ENCODE measurements at regions not wholly inside any gene's neighbourhood (a gene's known extent, or its start where the extent isn't known, plus 50 kb on each side); places are given as distances from the start of the nearest gene placed in this dataset.
"Not testable (repeated sequence)": the region's sequence is repeated elsewhere in the genome, so short reads cannot be mapped to it uniquely, and the experiment has no call there.

- not testable (repeated sequence) for H3K4me1 ChIP-seq (ENCODE audit: low read length); H3K4me2 ChIP-seq (ENCODE audit: low read depth, low read length, poor library complexity, severe bottlenecking); H3K9me2 ChIP-seq (replicated peaks; ENCODE audit: insufficient read depth, low read length); H2AFZ ChIP-seq (ENCODE audit: low read length); H3K27ac ChIP-seq (ENCODE audit: low read length); H3K27me3 ChIP-seq (ENCODE audit: low read length); H3K36me3 ChIP-seq (ENCODE audit: insufficient read depth, low read length); H3K9me3 ChIP-seq (ENCODE audit: low read length); H3K4me3 ChIP-seq (ENCODE audit: low read length); DNase-seq; H4K20me1 ChIP-seq (ENCODE audit: insufficient read depth, low read depth, low read length); H3K9ac ChIP-seq (ENCODE audit: low read length); H3K79me2 ChIP-seq (ENCODE audit: low read length)
Measured at GRCh38 chr11:3468963-3469362, 90.0 kb upstream of the ZNF195 start.

- not testable (repeated sequence) for H3K27ac ChIP-seq (ENCODE audit: low read length); H2AFZ ChIP-seq (ENCODE audit: low read length); H3K9ac ChIP-seq (ENCODE audit: low read length); H3K36me3 ChIP-seq (ENCODE audit: insufficient read depth, low read length); H3K27me3 ChIP-seq (ENCODE audit: low read length); H3K4me3 ChIP-seq (ENCODE audit: low read length); H3K9me2 ChIP-seq (replicated peaks; ENCODE audit: insufficient read depth, low read length); H3K4me2 ChIP-seq (ENCODE audit: low read depth, low read length, poor library complexity, severe bottlenecking); H3K4me1 ChIP-seq (ENCODE audit: low read length); H3K79me2 ChIP-seq (ENCODE audit: low read length); H4K20me1 ChIP-seq (ENCODE audit: insufficient read depth, low read depth, low read length); DNase-seq; H3K9me3 ChIP-seq (ENCODE audit: low read length)
Measured at GRCh38 chr11:3467599-3467998, 88.7 kb upstream of the ZNF195 start.

DNA sequence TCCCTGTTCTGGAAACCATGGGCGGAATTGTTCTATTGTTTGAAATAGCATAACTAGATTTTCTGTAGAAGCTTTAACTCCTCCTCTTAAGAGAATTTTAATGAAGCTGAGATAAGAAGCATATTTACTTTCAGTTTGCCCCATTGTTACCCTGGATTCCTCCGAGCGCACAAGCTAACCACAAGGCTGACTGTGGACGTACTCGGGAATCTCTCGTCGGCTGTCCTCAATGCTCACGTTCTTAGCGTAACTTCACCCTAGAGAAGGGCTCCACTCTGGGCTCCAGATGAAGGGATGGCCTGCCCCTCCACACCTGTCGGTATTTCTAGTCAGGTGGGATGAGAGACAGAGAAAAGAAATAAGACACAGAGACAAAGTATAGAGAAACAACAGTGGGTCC, 76.7 kb upstream of the ZNF195 start:
- not testable (repeated sequence) for H3K9me3 ChIP-seq (ENCODE audit: low read length); H3K4me2 ChIP-seq (ENCODE audit: low read depth, low read length, poor library complexity, severe bottlenecking); DNase-seq; H3K79me2 ChIP-seq (ENCODE audit: low read length); H3K27ac ChIP-seq (ENCODE audit: low read length); H4K20me1 ChIP-seq (ENCODE audit: insufficient read depth, low read depth, low read length); H3K36me3 ChIP-seq (ENCODE audit: insufficient read depth, low read length); H3K4me3 ChIP-seq (ENCODE audit: low read length); H2AFZ ChIP-seq (ENCODE audit: low read length); H3K9ac ChIP-seq (ENCODE audit: low read length); H3K9me2 ChIP-seq (replicated peaks; ENCODE audit: insufficient read depth, low read length); H3K27me3 ChIP-seq (ENCODE audit: low read length); H3K4me1 ChIP-seq (ENCODE audit: low read length)

GRCh38 chr11:3454844-3455243, 75.9 kb upstream of the ZNF195 start:
- not testable (repeated sequence) for H3K9ac ChIP-seq (ENCODE audit: low read length); H2AFZ ChIP-seq (ENCODE audit: low read length); H3K9me2 ChIP-seq (replicated peaks; ENCODE audit: insufficient read depth, low read length); H3K9me3 ChIP-seq (ENCODE audit: low read length); H4K20me1 ChIP-seq (ENCODE audit: insufficient read depth, low read depth, low read length); H3K27ac ChIP-seq (ENCODE audit: low read length); H3K79me2 ChIP-seq (ENCODE audit: low read length); H3K4me1 ChIP-seq (ENCODE audit: low read length); H3K4me2 ChIP-seq (ENCODE audit: low read depth, low read length, poor library complexity, severe bottlenecking); H3K36me3 ChIP-seq (ENCODE audit: insufficient read depth, low read length); H3K4me3 ChIP-seq (ENCODE audit: low read length); H3K27me3 ChIP-seq (ENCODE audit: low read length)
- peak; percentile 60 for DNase-seq

DNA sequence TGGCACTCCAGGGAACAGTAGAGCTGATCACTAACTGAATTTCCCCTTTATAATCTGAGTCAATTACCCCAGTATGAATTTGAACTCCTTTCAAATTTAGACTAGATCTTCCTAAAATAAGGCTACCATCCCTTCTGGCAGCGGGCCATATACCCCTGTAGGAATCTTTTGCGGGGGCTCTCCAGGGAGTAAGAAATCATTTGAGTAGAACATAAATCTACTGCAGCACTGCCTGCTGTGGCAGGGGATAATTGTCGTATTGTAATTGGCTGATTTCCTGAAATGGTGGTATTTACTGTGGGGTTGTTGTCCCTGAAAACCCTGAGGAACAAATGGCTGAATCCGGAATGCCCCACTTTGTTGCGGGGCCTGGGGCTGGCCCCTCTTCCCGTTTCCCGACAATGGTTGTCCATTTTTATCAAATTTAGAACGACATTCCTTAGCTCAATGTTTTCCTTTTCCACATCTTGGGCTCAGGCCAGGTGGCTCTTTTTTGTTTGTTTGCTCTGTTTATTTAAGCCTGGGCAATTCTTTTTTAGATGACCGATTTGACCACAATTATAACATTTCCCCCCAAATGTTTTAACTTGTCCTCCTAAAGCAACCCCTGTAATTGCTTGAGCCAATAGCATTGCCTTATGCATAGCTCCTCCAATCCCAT, 74.8 kb upstream of the ZNF195 start:
- H3K9ac ChIP-seq (ENCODE audit: low read length); DNase-seq; H3K27me3 ChIP-seq (ENCODE audit: low read length); H4K20me1 ChIP-seq (ENCODE audit: insufficient read depth, low read depth, low read length); H3K4me1 ChIP-seq (ENCODE audit: low read length); H3K9me3 ChIP-seq (ENCODE audit: low read length); H2AFZ ChIP-seq (ENCODE audit: low read length); H3K9me2 ChIP-seq (replicated peaks; ENCODE audit: insufficient read depth, low read length); H3K4me2 ChIP-seq (ENCODE audit: low read depth, low read length, poor library complexity, severe bottlenecking); H3K27ac ChIP-seq (ENCODE audit: low read length); H3K4me3 ChIP-seq (ENCODE audit: low read length); H3K36me3 ChIP-seq (ENCODE audit: insufficient read depth, low read length); H3K79me2 ChIP-seq (ENCODE audit: low read length): not testable (repeated sequence)

- H3K9ac ChIP-seq (ENCODE audit: low read length); H3K4me3 ChIP-seq (ENCODE audit: low read length); H3K27me3 ChIP-seq (ENCODE audit: low read length); H3K9me2 ChIP-seq (replicated peaks; ENCODE audit: insufficient read depth, low read length); H3K4me1 ChIP-seq (ENCODE audit: low read length); H3K4me2 ChIP-seq (ENCODE audit: low read depth, low read length, poor library complexity, severe bottlenecking); H2AFZ ChIP-seq (ENCODE audit: low read length); H3K36me3 ChIP-seq (ENCODE audit: insufficient read depth, low read length); H4K20me1 ChIP-seq (ENCODE audit: insufficient read depth, low read depth, low read length); DNase-seq; H3K27ac ChIP-seq (ENCODE audit: low read length); H3K9me3 ChIP-seq (ENCODE audit: low read length); H3K79me2 ChIP-seq (ENCODE audit: low read length): not testable (repeated sequence)
Measured at GRCh38 chr11:3450822-3451221, 71.9 kb upstream of the ZNF195 start.

DNA sequence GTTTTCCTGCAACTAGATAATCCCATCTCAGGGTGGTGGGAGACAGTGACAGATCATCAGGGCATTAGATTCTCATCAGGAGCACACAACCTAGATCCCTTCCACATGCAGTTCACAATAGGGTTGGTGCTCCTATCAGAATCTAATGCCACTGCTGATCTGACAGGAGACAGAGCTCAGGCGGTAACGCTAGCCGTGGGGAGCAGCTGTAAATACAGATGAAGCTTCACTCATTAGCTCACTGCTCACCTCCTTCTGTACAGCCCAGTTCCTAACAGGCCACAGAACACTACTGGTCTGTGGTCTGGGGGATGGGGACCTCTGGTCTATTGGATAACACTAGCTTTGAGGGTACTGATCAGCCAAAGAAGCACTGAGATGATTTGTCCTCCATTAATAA, 66.6 kb upstream of the ZNF195 start:
- H3K4me2 ChIP-seq (ENCODE audit: low read depth, low read length, poor library complexity, severe bottlenecking); H3K27me3 ChIP-seq (ENCODE audit: low read length); DNase-seq; H3K27ac ChIP-seq (ENCODE audit: low read length); H3K9me3 ChIP-seq (ENCODE audit: low read length); H3K79me2 ChIP-seq (ENCODE audit: low read length); H4K20me1 ChIP-seq (ENCODE audit: insufficient read depth, low read depth, low read length); H3K9me2 ChIP-seq (replicated peaks; ENCODE audit: insufficient read depth, low read length); H3K4me3 ChIP-seq (ENCODE audit: low read length); H3K9ac ChIP-seq (ENCODE audit: low read length); H3K36me3 ChIP-seq (ENCODE audit: insufficient read depth, low read length); H2AFZ ChIP-seq (ENCODE audit: low read length); H3K4me1 ChIP-seq (ENCODE audit: low read length): not testable (repeated sequence)

GRCh38 chr11:3444420-3444744, 65.4 kb upstream of the ZNF195 start:
- not testable (repeated sequence) for H3K4me1 ChIP-seq (ENCODE audit: low read length); H3K4me2 ChIP-seq (ENCODE audit: low read depth, low read length, poor library complexity, severe bottlenecking); H3K9ac ChIP-seq (ENCODE audit: low read length); H4K20me1 ChIP-seq (ENCODE audit: insufficient read depth, low read depth, low read length); H3K27me3 ChIP-seq (ENCODE audit: low read length); H3K27ac ChIP-seq (ENCODE audit: low read length); H3K36me3 ChIP-seq (ENCODE audit: insufficient read depth, low read length); H3K9me3 ChIP-seq (ENCODE audit: low read length); H3K4me3 ChIP-seq (ENCODE audit: low read length); H2AFZ ChIP-seq (ENCODE audit: low read length); DNase-seq; H3K9me2 ChIP-seq (replicated peaks; ENCODE audit: insufficient read depth, low read length); H3K79me2 ChIP-seq (ENCODE audit: low read length)

DNA sequence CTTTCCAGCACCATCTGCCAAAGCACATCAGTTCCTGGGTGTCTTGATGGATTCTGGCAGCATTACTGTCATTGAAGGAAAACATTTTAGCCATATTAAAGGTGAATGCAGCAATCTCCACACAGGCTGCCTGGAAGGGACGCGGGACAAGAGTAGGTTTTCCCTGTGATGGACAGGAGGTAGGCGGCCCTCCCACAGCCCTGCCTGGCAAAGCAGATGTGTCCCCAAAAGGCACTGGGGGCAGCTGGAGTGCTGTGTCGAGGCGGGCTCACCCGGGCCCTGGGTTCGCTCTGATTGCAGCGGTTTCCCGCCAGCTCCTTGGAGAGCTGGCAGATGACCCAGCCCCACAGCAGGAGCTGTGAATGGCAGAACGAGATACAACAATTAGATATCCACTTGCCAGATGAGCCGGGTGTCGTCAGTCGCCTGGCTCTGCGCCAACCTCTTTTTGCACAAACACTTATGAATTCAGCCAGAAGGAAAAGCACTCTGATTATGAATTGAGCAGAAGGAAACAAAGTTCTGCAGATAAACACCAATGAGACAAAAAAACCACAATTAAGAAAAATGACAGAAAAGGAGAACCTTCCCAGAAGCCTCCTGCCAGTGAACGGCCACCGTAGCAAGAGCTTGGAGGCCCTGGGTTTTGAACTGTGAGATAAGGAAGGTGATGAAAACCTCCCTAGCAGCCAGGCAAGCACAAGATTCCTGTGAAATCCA, 64.9 kb upstream of the ZNF195 start:
- not testable (repeated sequence) for H3K27me3 ChIP-seq (ENCODE audit: low read length); H3K27ac ChIP-seq (ENCODE audit: low read length); H3K79me2 ChIP-seq (ENCODE audit: low read length); H3K9ac ChIP-seq (ENCODE audit: low read length); H3K4me3 ChIP-seq (ENCODE audit: low read length); DNase-seq; H3K4me2 ChIP-seq (ENCODE audit: low read depth, low read length, poor library complexity, severe bottlenecking); H3K9me3 ChIP-seq (ENCODE audit: low read length); H3K4me1 ChIP-seq (ENCODE audit: low read length); H3K36me3 ChIP-seq (ENCODE audit: insufficient read depth, low read length); H3K9me2 ChIP-seq (replicated peaks; ENCODE audit: insufficient read depth, low read length); H4K20me1 ChIP-seq (ENCODE audit: insufficient read depth, low read depth, low read length); H2AFZ ChIP-seq (ENCODE audit: low read length)

Data from Karpas-422 (cell line).